ENCODE measurements at regions not wholly inside any gene's neighbourhood (a gene's known extent, or its start where the extent isn't known, plus 50 kb on each side); places are given as distances from the start of the nearest gene placed in this dataset.

DNA sequence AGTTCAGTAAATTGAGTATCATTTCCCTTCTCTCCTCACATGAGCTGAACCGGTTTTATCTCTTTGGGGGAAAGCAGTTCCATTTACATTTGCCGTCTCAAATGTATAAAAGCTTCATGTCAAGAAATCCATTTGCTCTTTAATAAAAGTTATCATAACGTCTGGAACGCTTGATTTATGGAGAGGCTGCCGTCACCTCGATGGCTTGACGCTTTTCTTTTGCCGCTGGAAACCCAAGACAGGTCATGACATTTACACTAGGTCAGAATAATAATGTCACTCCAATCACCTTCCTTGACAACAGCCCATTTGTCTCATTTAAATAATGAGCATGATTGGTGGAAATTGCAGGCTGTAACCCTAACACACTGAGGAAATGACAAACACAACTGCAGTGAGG is 443.4 kb downstream of the IRX1 start:
- H3K4me3 Mint-ChIP-seq, result no peak overlapping the region
- no peaks in the 10 kb centered on the region; a peak in 1 of 7 replicates for H3K36me3 Mint-ChIP-seq (ENCODE audit: insufficient read depth in 1 of 3, low read depth in 3 of 3)
- Histone ChIP-seq H3K79me2 (ENCODE audit: insufficient read depth, low read length) (no peaks in the 10 kb centered on the region; the same call in 1 of the 2 replicates), H3K4me2 (ENCODE audit: insufficient read depth, insufficient read length, low read length) (no peak overlapping the region), H3T11ph (ENCODE audit: low read length) (no peak overlapping the region), H3K27ac (ENCODE audit: insufficient read length, low read depth, low read length) (no peak overlapping the region), H3K4me1 (ENCODE audit: insufficient read depth, low read length) (no peaks in the 10 kb centered on the region), H4K91ac (ENCODE audit: insufficient read length, low read depth, low read length) (no peak overlapping the region), H4K8ac (replicated peaks; ENCODE audit: insufficient read length, low read depth, low read length) (no peak overlapping the region), H2BK15ac (ENCODE audit: low read depth, low read length) (no peak overlapping the region), H2BK120ac (ENCODE audit: low read depth, low read length, poor library complexity, severe bottlenecking) (no peak overlapping the region), H2AFZ (ENCODE audit: low read length) (no peak overlapping the region), H2BK5ac (ENCODE audit: insufficient read length, low read length) (no peak overlapping the region), H3K27me3 (ENCODE audit: insufficient read depth, low read length) (no peaks in the 10 kb centered on the region), H4K20me1 (ENCODE audit: control insufficient read depth, insufficient read depth, insufficient read length) (no peaks in the 10 kb centered on the region), H3K9ac (ENCODE audit: extremely low read depth, insufficient read length, low read length) (no peak overlapping the region), H4K5ac (ENCODE audit: insufficient read length, low read depth, low read length) (no peak overlapping the region), H2BK12ac (ENCODE audit: insufficient read length, low read depth, low read length) (no peak overlapping the region), H3K4ac (ENCODE audit: low read depth, low read length) (no peak overlapping the region), H2AK5ac (ENCODE audit: insufficient read length, low read length) (no peak overlapping the region), H3K23me2 (ENCODE audit: insufficient read length, low read depth, low read length, poor library complexity, severe bottlenecking) (no peaks in the 10 kb centered on the region), H3K79me1 (ENCODE audit: insufficient read depth, low read depth, low read length, poor library complexity, severe bottlenecking) (no peaks in the 10 kb centered on the region), H2BK20ac (ENCODE audit: low read depth, low read length, poor library complexity, severe bottlenecking) (no peak overlapping the region), H3K23ac (ENCODE audit: insufficient read length, low read depth, low read length) (no peak overlapping the region), H3K56ac (ENCODE audit: insufficient read length, low read depth, low read length) (no peak overlapping the region), H3K9me3 (ENCODE audit: control insufficient read depth, low read depth, low read length) (no peaks in the 10 kb centered on the region), H3K14ac (ENCODE audit: insufficient read depth, low read length) (no peak overlapping the region), H3K18ac (ENCODE audit: insufficient read length, low read depth, low read length) (no peak overlapping the region)
- WGBS (ENCODE audit: extremely low coverage, insufficient read length, low lambda C conversion rate), result no CpG with 5 or more reads among the region's 8 CpGs
- DNase-seq, result no peak
- no peaks in the 10 kb centered on the region for H3K4me1 Mint-ChIP-seq
- no peak overlapping the region for H3K27ac Mint-ChIP-seq
- H3K27me3 Mint-ChIP-seq (ENCODE audit: low read depth), result peaks cover 1% of the 10 kb centered on the region
- TF ChIP-seq, protein P1, sequence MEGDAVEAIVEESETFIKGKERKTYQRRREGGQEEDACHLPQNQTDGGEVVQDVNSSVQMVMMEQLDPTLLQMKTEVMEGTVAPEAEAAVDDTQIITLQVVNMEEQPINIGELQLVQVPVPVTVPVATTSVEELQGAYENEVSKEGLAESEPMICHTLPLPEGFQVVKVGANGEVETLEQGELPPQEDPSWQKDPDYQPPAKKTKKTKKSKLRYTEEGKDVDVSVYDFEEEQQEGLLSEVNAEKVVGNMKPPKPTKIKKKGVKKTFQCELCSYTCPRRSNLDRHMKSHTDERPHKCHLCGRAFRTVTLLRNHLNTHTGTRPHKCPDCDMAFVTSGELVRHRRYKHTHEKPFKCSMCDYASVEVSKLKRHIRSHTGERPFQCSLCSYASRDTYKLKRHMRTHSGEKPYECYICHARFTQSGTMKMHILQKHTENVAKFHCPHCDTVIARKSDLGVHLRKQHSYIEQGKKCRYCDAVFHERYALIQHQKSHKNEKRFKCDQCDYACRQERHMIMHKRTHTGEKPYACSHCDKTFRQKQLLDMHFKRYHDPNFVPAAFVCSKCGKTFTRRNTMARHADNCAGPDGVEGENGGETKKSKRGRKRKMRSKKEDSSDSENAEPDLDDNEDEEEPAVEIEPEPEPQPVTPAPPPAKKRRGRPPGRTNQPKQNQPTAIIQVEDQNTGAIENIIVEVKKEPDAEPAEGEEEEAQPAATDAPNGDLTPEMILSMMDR (conservative IDR thresholded peaks at IDR 0.05), result no peak
- peaks cover 0 to 3% of the 10 kb centered on the region in 2 experiments; a peak in 1 of 5 replicates for H3K9me3 Mint-ChIP-seq

All from H9 (cell line).